ELR (cell line): ENCODE measurements at regions not wholly inside any gene's neighbourhood (a gene's known extent, or its start where the extent isn't known, plus 50 kb on each side); places are given as distances from the start of the nearest gene placed in this dataset.
A peak's percentile ranks its signal among the peaks of the same experiment; 100 is the strongest.

ENCODE experiments used
- DNase-seq: peaks from one replicate; pipeline ENCODE4 v3.0.0-alpha.2; 2015; ENCODE audit warnings: low read depth

- no peak for DNase-seq
Observed at GRCh38 chr10:107829161-107829560, 664.7 kb upstream of the SORCS1 start.

GRCh38 chr10:107826171-107826570 lies 661.7 kb upstream of the SORCS1 start:
- DNase-seq, result no peak

- peak; percentile 75 for DNase-seq
Observed at GRCh38 chr10:107814865-107815487, 650.5 kb upstream of the SORCS1 start.

GRCh38 chr10:107813451-107814162 lies 649.1 kb upstream of the SORCS1 start:
- DNase-seq, result no peak

GRCh38 chr10:107809889-107810288 lies 645.4 kb upstream of the SORCS1 start:
- no peak for DNase-seq

- DNase-seq, result no peak
Observed at GRCh38 chr10:107807836-107808235, 643.3 kb upstream of the SORCS1 start.

GRCh38 chr10:107806026-107806425 lies 641.5 kb upstream of the SORCS1 start:
- no peak for DNase-seq

- DNase-seq, result no peak
Observed at GRCh38 chr10:107803546-107803945, 639.0 kb upstream of the SORCS1 start.

GRCh38 chr10:107800061-107800460 lies 635.6 kb upstream of the SORCS1 start:
- DNase-seq, result no peak

GRCh38 chr10:107790271-107790670 lies 625.8 kb upstream of the SORCS1 start:
- peak; percentile 34 for DNase-seq

- no peak for DNase-seq
Observed at GRCh38 chr10:107771066-107771465, 606.6 kb upstream of the SORCS1 start.

- peak; percentile 1 for DNase-seq
Observed at GRCh38 chr10:107767185-107767584, 602.7 kb upstream of the SORCS1 start.

- no peak for DNase-seq
Observed at GRCh38 chr10:107754814-107755213, 590.3 kb upstream of the SORCS1 start.

- DNase-seq, result no peak
Observed at GRCh38 chr10:107749235-107749634, 584.7 kb upstream of the SORCS1 start.

- peak; percentile 10 for DNase-seq
Observed at GRCh38 chr10:107747851-107748250, 583.3 kb upstream of the SORCS1 start.

- DNase-seq, result no peak
Observed at GRCh38 chr10:107741971-107742370, 577.5 kb upstream of the SORCS1 start.

- peak; percentile 66 for DNase-seq
Observed at GRCh38 chr10:107740962-107741690, 576.6 kb upstream of the SORCS1 start.

- no peak for DNase-seq
Observed at GRCh38 chr10:107739951-107740350, 575.4 kb upstream of the SORCS1 start.

- DNase-seq, result peak; percentile 85
Observed at GRCh38 chr10:107733328-107734130, 569.0 kb upstream of the SORCS1 start.

GRCh38 chr10:107732045-107732444 lies 567.5 kb upstream of the SORCS1 start:
- no peak for DNase-seq

GRCh38 chr10:107728807-107729206 lies 564.3 kb upstream of the SORCS1 start:
- DNase-seq, result no peak

- DNase-seq, result peak; percentile 67
Observed at GRCh38 chr10:107727767-107728317, 563.3 kb upstream of the SORCS1 start.
